ENCODE measurements at regions not wholly inside any gene's neighbourhood (a gene's known extent, or its start where the extent isn't known, plus 50 kb on each side); places are given as distances from the start of the nearest gene placed in this dataset.

DNA sequence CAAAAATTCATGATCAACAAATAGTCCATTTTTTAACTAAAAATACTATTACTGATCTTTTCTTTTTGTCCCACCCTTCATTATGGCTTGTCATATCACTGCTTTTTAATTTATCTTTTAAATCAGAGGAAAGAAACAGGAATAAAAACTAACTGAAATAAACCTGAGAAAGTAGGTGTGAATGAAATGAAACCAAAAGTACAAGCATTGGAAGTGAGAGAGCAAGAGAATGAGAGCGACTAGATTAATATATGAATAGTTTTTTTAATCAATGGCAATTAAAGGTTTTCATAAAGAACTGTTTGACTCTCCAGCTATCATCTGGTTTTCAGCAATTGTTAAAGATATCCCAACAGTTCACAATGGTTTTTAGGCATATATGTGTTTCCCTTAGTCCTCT is 137.8 kb downstream of the SPAG6 start:
- peaks cover 23 to 58% of the 10 kb centered on the region in 2 donors for H3K27me3 Mint-ChIP-seq
- ATAC-seq (replicated peaks) (no peak), DNase-seq (no peak)
- peak overlapping the region; percentile 26 to 60 for H3K4me3 Mint-ChIP-seq
- peaks cover 3% of the 10 kb centered on the region for H3K36me3 Mint-ChIP-seq (ENCODE audit: insufficient read depth)
- peak overlapping the region in 1 of 2 donors; percentile 49 for H3K27ac Mint-ChIP-seq
- no peaks in the 10 kb centered on the region for H3K9me3 Mint-ChIP-seq
- peaks cover 2 to 9% of the 10 kb centered on the region in 2 donors for H3K4me1 Mint-ChIP-seq (ENCODE audit: low read depth in 2 of 2)

Measured in effector memory CD8-positive, alpha-beta T cell (primary cell).